Panc1 (cell line): ENCODE measurements at regions not wholly inside any gene's neighbourhood (a gene's known extent, or its start where the extent isn't known, plus 50 kb on each side); places are given as distances from the start of the nearest gene placed in this dataset.

ENCODE experiments used
- ATAC-seq: fragments of 200-7000 bp; cut with Tn5 transposase; 2 replicates; pipeline ENCODE4 v1.9.1; 2020; ENCODE audit warnings: mild to moderate bottlenecking, moderate library complexity
- BruUV-seq: library from RNA; stranded (reverse); fragments of 400-500 nt; replicated peaks from 2 replicates; lab custom pipeline; 2021; lab: Mats Ljungman, UMichigan
- CTCF ChIA-PET: fragments of 300-600 bp; sonication (Branson Sonifier 250); formaldehyde crosslinking; loops from one replicate; lab custom pipeline; 2022; ENCODE audit warnings: antibody characterized with exemption; lab: Charles Lee
- POLR2A ChIA-PET: fragments of 300-600 bp; sonication (Branson Sonifier 250); formaldehyde crosslinking; loops from one replicate; lab custom pipeline; 2022; ENCODE audit warnings: antibody characterized with exemption; lab: Charles Lee
- DNase-seq: peaks from one replicate; pipeline ENCODE4 v3.0.0-alpha.2; 2010; ENCODE audit warnings: low read depth, low spot score
- H3K27ac ChIP-seq: 2 replicates; pipeline ENCODE4 v1.5.1; 2011; ENCODE audit warnings: mild to moderate bottlenecking, low read length, inconsistent platforms
- H3K27me3 ChIP-seq: fragments of 200-500 bp; sonication (Bioruptor generic); 2 replicates; pipeline ENCODE4 v1.6.0; 2014; ENCODE audit warnings: low read length, inconsistent platforms; ENCODE audit not compliant: control insufficient read depth, insufficient read depth
- H3K36me3 ChIP-seq: fragments of 200-500 bp; sonication (Bioruptor generic); 2 replicates; pipeline ENCODE4 v1.5.1; 2014; ENCODE audit warnings: inconsistent platforms, mild to moderate bottlenecking, low read length, moderate library complexity; ENCODE audit not compliant: control insufficient read depth, insufficient read depth
- H3K4me1 ChIP-seq: 2 replicates; pipeline ENCODE4 v1.5.1; 2011; ENCODE audit warnings: inconsistent platforms, mild to moderate bottlenecking, low read length, moderate library complexity; ENCODE audit not compliant: control insufficient read depth, insufficient read depth
- H3K4me3 ChIP-seq, 2 experiments: 2 replicates each; pipeline ENCODE4 v1.5.1; 2011 to 2012; ENCODE audit warnings: low read depth in 2 of 2, low read length in 2 of 2, mild to moderate bottlenecking in 2 of 2, inconsistent platforms in 1 of 2, moderate library complexity in 1 of 2
- H3K9me3 ChIP-seq: fragments of 200-500 bp; sonication (Bioruptor generic); 2 replicates; pipeline ENCODE4 v1.5.1; 2014; ENCODE audit warnings: low read depth, mild to moderate bottlenecking, inconsistent platforms, low read length, moderate library complexity; ENCODE audit not compliant: control insufficient read depth, insufficient read depth
- CTCF ChIP-seq: fragments of 450-650 bp; IDR thresholded peaks from 2 replicates; pipeline ENCODE4 v1.5.1; 2017; ENCODE audit warnings: mild to moderate bottlenecking
- POLR2AphosphoS5 ChIP-seq: IDR thresholded peaks from 2 replicates; pipeline ENCODE4 v1.6.1; 2012; ENCODE audit warnings: mild to moderate bottlenecking, low read depth, low read length, moderate library complexity
- REST ChIP-seq, 2 experiments: IDR thresholded peaks; 2 replicates each; pipeline ENCODE4 v1.6.1; 2011 to 2012; ENCODE audit warnings: low read depth in 2 of 2, control low read depth in 1 of 2, low read length in 1 of 2, mild to moderate bottlenecking in 1 of 2, moderate library complexity in 1 of 2; ENCODE audit not compliant: insufficient read depth in 1 of 2
- SIN3A ChIP-seq: IDR thresholded peaks from 2 replicates; pipeline ENCODE4 v1.6.1; 2012; ENCODE audit warnings: low read depth, mild to moderate bottlenecking, low read length, moderate library complexity, borderline replicate concordance; ENCODE audit not compliant: insufficient read depth
- TCF7L2 ChIP-seq: IDR thresholded peaks from 2 replicates; pipeline ENCODE4 v1.6.1; 2011; ENCODE audit warnings: mild to moderate bottlenecking, low read depth, low read length, inconsistent platforms
- in situ Hi-C: cut with HindIII; loops from 2 replicates; pipeline ENCODE4 v1.10.0; 2016; ENCODE audit warnings: low sequenced_read_pairs, low pct_unique_long_range_greater_than_20kb
- intact Hi-C: fragments of 100-400 bp; cut with micrococcal nuclease; formaldehyde crosslinking; loops from one replicate; pipeline ENCODE4 v1.10.0; 2022; ENCODE audit not compliant: unreplicated experiment

- DNase-seq (no peak), ATAC-seq (no peak)
- Histone ChIP-seq H3K4me3 (no peak overlapping the region), H3K27ac (no peak overlapping the region), H3K9me3 (no peaks in the 10 kb centered on the region), H3K27me3 (no peaks in the 10 kb centered on the region), H3K4me1 (no peaks in the 10 kb centered on the region), H3K36me3 (no peaks in the 10 kb centered on the region)
- CTCF ChIA-PET, result no interaction called here
- in situ Hi-C loops (no loop called here), intact Hi-C loops (no loop called here)
- POLR2A ChIA-PET, result no interaction called here
- TF ChIP-seq TCF7L2, result no peak
- TF ChIP-seq POLR2AphosphoS5, result no peak
- BruUV-seq, result no TSS peak
Observed at GRCh38 chr13:58573743-58574142, 942.2 kb downstream of the PCDH17 start.

DNA sequence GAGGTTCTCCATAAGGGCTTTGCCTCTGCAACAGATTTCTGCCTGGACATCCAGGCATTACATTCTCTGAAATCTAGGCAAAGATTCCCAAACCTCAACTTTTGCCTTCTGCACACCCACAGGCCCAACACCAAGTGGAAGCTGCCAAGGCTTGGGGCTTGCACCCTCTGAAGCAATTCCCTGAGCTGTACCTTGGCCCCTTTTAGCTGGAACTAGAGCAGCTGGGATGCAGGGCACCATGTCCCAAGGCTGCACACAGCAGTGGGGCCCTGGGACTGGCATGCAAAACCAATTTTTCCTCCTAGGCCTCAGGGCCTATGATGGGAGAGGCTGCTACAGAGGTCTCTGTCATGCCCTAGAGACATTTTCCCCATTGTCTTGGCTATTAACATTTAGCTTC is 943.2 kb downstream of the PCDH17 start:
- no peaks in the 10 kb centered on the region for H3K4me1 ChIP-seq
- H3K27me3 ChIP-seq, result no peaks in the 10 kb centered on the region
- no peak overlapping the region for H3K4me3 ChIP-seq
- H3K9me3 ChIP-seq, result no peaks in the 10 kb centered on the region
- ChIA-PET CTCF (no interaction called here), POLR2A (no interaction called here)
- ATAC-seq (no peak), DNase-seq (no peak)
- TF ChIP-seq CTCF (no peak), REST (IDR thresholded peaks at IDR 0.05; ENCODE audit: insufficient read depth in 1 of 2, low read depth in 2 of 2, low read length in 1 of 2) (no peak), TCF7L2 (no peak), SIN3A (no peak), POLR2AphosphoS5 (no peak)
- BruUV-seq, result no TSS peak
- no peak overlapping the region for H3K27ac ChIP-seq
- in situ Hi-C loops, result no loop called here
- no peaks in the 10 kb centered on the region for H3K36me3 ChIP-seq
- intact Hi-C loops, result no loop called here

- ATAC-seq (no peak), DNase-seq (no peak)
- BruUV-seq, result no TSS peak
- Histone ChIP-seq H3K27me3 (no peaks in the 10 kb centered on the region), H3K4me1 (no peaks in the 10 kb centered on the region), H3K4me3 (no peak overlapping the region), H3K9me3 (no peaks in the 10 kb centered on the region), H3K36me3 (no peaks in the 10 kb centered on the region), H3K27ac (no peak overlapping the region)
- intact Hi-C loops, result no loop called here
- ChIA-PET CTCF (no interaction called here), POLR2A (no interaction called here)
- TF ChIP-seq REST (IDR thresholded peaks at IDR 0.05; ENCODE audit: insufficient read depth in 1 of 2, low read depth in 2 of 2, low read length in 1 of 2) (no peak), SIN3A (no peak), TCF7L2 (no peak), POLR2AphosphoS5 (no peak), CTCF (no peak)
- in situ Hi-C loops, result no loop called here
Observed at GRCh38 chr13:58579468-58579867, 947.9 kb downstream of the PCDH17 start.
